Natural killer cell (primary cell): ENCODE measurements at regions not wholly inside any gene's neighbourhood (a gene's known extent, or its start where the extent isn't known, plus 50 kb on each side); places are given as distances from the start of the nearest gene placed in this dataset.

Experiments used
- ATAC-seq, 3 donors: fragments of 150-1000 bp in 2 of 3; fragments of 200-7000 bp in 1 of 3; cut with Tn5 transposase; 1 replicate in 1 of 3; 2 replicates in 2 of 3; pipeline ENCODE4 v1.10.0; 2021; ENCODE audit warnings: mild to moderate bottlenecking in 2 of 3, moderate library complexity in 2 of 3
- DNase-seq, 2 donors: peaks; one replicate each; pipeline versions ENCODE4 v3.0.0 to v3.0.0-alpha.2; 2013 to 2021; ENCODE audit warnings: mixed read lengths in 1 of 2
- H3K27ac ChIP-seq: one replicate; pipeline ENCODE4 v1.5.1; 2013; ENCODE audit warnings: mild to moderate bottlenecking, low read length
- H3K27me3 ChIP-seq: one replicate; pipeline ENCODE4 v1.6.1; 2013; ENCODE audit warnings: low read length; ENCODE audit not compliant: control insufficient read depth, insufficient read depth
- H3K36me3 ChIP-seq: one replicate; pipeline ENCODE4 v1.6.1; 2013; ENCODE audit warnings: low read length; ENCODE audit not compliant: control insufficient read depth, insufficient read depth
- H3K4me1 ChIP-seq: one replicate; pipeline ENCODE4 v1.6.1; 2013; ENCODE audit warnings: low read length; ENCODE audit not compliant: control insufficient read depth, insufficient read depth
- H3K4me3 ChIP-seq: one replicate; pipeline ENCODE4 v1.5.1; 2013; ENCODE audit warnings: low read length
- H3K9me3 ChIP-seq: one replicate; pipeline ENCODE4 v1.6.1; 2013; ENCODE audit warnings: low read length; ENCODE audit not compliant: control insufficient read depth, insufficient read depth
- H3K27ac Mint-ChIP-seq, 2 donors: one replicate each; pipeline ENCODE4 v1.8.0; 2022; ENCODE audit warnings: mild to moderate bottlenecking in 2 of 2, mixed read lengths in 2 of 2, moderate library complexity in 1 of 2
- H3K27me3 Mint-ChIP-seq, 2 donors: one replicate each; pipeline ENCODE4 v1.8.0; 2022; ENCODE audit warnings: low read depth in 2 of 2, mixed read lengths in 2 of 2
- H3K36me3 Mint-ChIP-seq: one replicate; pipeline ENCODE4 v1.8.0; 2022; ENCODE audit warnings: mixed read lengths
- H3K4me1 Mint-ChIP-seq, 2 donors: one replicate each; pipeline ENCODE4 v1.8.0; 2022; ENCODE audit warnings: mixed read lengths in 2 of 2
- H3K4me3 Mint-ChIP-seq: one replicate; pipeline ENCODE4 v1.8.0; 2022; ENCODE audit warnings: mild to moderate bottlenecking, moderate library complexity, mixed read lengths
- H3K9me3 Mint-ChIP-seq, 2 donors: one replicate each; pipeline ENCODE4 v1.8.0; 2022; ENCODE audit warnings: mixed read lengths in 2 of 2
- WGBS: methylation state at CpG from one replicate; pipeline ENCODE4 v1.1.7; 2013; ENCODE audit warnings: missing lambda C conversion rate; ENCODE audit not compliant: insufficient coverage; 5-methylcytosine and 5-hydroxymethylcytosine counted together
- intact Hi-C: fragments of 100-400 bp; cut with micrococcal nuclease; formaldehyde crosslinking; loops from one replicate; pipeline ENCODE4 v1.14.2; 2022
- TF ChIP-seq, protein P1 (sequence below): fragments of 200-600 bp; IDR thresholded peaks from one replicate; pipeline ENCODE4 v1.8.0; 2022; ENCODE audit warnings: antibody characterized with exemption

DNA sequence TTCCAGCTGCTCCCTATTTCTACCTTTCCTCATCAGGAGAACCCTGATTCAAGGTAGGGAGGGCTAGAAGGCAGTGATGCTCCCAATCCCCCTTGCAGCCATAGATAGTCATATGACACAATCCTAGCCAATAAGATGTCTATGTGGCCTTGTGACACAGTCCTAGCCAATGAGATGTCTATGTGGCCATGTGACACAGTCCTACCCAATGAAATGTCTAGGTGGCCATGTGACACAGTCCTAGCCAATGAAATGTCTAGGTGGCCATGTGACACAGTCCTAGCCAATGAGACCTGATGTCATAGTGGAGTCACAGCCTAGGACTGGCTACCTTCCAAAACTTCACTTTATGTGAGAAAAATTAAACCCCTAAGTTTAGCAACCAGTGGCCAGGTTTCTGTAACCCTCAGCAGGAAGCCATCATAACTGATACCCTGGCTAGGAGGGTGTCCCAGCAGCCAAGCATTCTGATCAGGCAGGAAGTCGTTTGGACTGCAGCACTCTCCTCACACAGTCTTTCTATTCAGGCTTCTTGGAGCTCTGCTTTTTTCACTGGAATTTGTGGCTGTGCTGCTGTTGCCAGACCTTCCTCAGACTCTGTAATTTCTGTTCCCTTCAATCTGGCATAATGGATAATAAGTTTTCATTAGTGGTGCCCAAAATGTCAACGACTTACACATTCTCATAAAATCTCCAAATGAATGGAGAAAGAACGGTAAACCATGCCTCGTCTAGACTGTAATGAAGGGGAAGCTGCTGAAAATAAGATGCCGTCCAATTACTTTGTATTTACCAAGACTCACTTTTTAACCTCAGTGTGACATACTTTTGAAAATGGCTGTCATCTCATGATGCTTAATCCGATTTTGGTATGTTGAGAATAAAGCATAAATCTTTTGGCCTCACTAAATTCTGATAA, 165.0 kb upstream of the NCKAP5 start:
- H3K27ac ChIP-seq = no peak overlapping the region
- DNase-seq (no peak), ATAC-seq (no peak)
- no peaks in the 10 kb centered on the region for H3K4me1 ChIP-seq
- H3K9me3 Mint-ChIP-seq = peaks cover 6 to 11% of the 10 kb centered on the region in 2 donors
- H3K4me1 Mint-ChIP-seq = no peaks in the 10 kb centered on the region
- H3K36me3 ChIP-seq = no peaks in the 10 kb centered on the region
- no peak overlapping the region for H3K4me3 Mint-ChIP-seq
- H3K4me3 ChIP-seq = no peak overlapping the region
- H3K36me3 Mint-ChIP-seq = no peaks in the 10 kb centered on the region
- WGBS = 80% methylated on average over 5 of the region's 6 CpGs
- intact Hi-C loops = no loop called here
- H3K27me3 Mint-ChIP-seq = no peaks in the 10 kb centered on the region
- H3K9me3 ChIP-seq = no peaks in the 10 kb centered on the region
- TF ChIP-seq, protein P1, sequence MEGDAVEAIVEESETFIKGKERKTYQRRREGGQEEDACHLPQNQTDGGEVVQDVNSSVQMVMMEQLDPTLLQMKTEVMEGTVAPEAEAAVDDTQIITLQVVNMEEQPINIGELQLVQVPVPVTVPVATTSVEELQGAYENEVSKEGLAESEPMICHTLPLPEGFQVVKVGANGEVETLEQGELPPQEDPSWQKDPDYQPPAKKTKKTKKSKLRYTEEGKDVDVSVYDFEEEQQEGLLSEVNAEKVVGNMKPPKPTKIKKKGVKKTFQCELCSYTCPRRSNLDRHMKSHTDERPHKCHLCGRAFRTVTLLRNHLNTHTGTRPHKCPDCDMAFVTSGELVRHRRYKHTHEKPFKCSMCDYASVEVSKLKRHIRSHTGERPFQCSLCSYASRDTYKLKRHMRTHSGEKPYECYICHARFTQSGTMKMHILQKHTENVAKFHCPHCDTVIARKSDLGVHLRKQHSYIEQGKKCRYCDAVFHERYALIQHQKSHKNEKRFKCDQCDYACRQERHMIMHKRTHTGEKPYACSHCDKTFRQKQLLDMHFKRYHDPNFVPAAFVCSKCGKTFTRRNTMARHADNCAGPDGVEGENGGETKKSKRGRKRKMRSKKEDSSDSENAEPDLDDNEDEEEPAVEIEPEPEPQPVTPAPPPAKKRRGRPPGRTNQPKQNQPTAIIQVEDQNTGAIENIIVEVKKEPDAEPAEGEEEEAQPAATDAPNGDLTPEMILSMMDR = no peak
- H3K27me3 ChIP-seq = no peaks in the 10 kb centered on the region
- no peak overlapping the region for H3K27ac Mint-ChIP-seq

DNA sequence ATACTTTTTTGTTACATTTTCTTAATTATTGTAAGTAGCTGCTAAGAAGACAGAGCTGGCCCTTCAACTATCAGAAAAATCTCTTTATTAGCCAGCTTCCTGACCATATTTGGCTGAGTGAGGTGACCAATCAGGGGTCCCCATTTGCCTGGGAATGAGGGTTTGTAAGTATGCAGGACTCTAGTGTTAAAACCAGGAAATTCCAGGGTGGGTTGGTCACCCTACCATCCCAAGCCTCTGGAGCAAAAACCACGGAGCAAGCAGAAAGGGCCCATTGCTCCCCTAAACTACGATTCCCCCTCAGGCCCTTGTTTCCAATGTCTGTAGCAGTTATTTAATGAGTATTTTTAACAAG, 165.6 kb upstream of the NCKAP5 start:
- no peaks in the 10 kb centered on the region for H3K4me1 Mint-ChIP-seq
- DNase-seq = no peak

DNA sequence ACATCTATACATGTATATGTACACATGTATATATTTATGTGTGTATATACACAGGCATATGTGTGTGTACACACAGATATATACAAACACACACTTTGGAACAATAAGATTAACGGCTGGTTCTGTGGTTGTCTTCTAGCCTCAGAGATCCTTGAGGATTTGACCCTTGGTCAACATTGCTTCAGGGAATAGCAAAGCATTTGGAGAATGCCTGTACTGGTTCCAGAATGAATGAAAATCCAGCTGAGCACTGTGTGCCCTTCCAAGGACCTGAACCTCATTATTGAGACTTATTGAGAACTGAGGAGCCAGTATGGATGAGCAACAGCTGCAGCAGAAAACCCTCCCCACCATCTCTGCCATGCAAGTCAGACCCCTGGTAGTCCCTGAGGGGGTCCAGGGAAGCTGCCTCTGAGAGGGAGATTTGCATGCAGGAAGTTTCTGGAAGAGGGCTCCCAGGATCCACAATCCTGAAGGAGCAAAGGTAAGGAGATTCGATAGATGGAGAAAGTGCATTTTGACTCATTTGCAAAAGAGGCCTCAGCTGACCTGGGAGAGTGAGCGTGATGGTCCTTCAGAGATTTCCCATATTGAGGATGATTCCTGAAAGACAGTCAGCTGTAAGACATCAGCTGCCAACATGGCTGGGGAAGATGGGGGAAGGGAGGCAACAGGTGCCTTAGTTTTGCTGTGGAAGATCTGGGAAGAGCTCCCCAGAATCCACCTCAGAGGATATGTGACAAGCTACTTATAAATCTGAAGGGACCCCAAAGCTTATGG, 166.6 kb upstream of the NCKAP5 start:
- Mint-ChIP-seq H3K4me3 (no peak overlapping the region), H3K36me3 (no peaks in the 10 kb centered on the region), H3K4me1 (no peaks in the 10 kb centered on the region), H3K9me3 (peaks cover 6 to 11% of the 10 kb centered on the region in 2 donors), H3K27me3 (no peaks in the 10 kb centered on the region), H3K27ac (no peak overlapping the region)
- Histone ChIP-seq H3K36me3 (no peaks in the 10 kb centered on the region), H3K4me3 (no peak overlapping the region), H3K9me3 (no peaks in the 10 kb centered on the region), H3K4me1 (no peaks in the 10 kb centered on the region), H3K27ac (no peak overlapping the region), H3K27me3 (no peaks in the 10 kb centered on the region)
- DNase-seq = no peak
- WGBS = 90% methylated on average over 3 of the region's 3 CpGs
- TF ChIP-seq, protein P1 = no peak
- ATAC-seq = no peak
- intact Hi-C loops = no loop called here

More for the DNA sequence above, 165.6 kb upstream of the NCKAP5 start:
- Histone ChIP-seq H3K9me3 (no peaks in the 10 kb centered on the region), H3K27me3 (no peaks in the 10 kb centered on the region), H3K36me3 (no peaks in the 10 kb centered on the region), H3K4me3 (no peak overlapping the region), H3K27ac (no peak overlapping the region), H3K4me1 (no peaks in the 10 kb centered on the region)
- TF ChIP-seq, protein P1 = no peak
- intact Hi-C loops = no loop called here
- 63% methylated on average over 1 of the region's 2 CpGs for WGBS
- peaks cover 6 to 11% of the 10 kb centered on the region in 2 donors for H3K9me3 Mint-ChIP-seq
- no peaks in the 10 kb centered on the region for H3K36me3 Mint-ChIP-seq
- H3K4me3 Mint-ChIP-seq = no peak overlapping the region
- no peaks in the 10 kb centered on the region for H3K27me3 Mint-ChIP-seq
- no peak overlapping the region for H3K27ac Mint-ChIP-seq
- no peak for ATAC-seq
